ENCODE measurements at regions not wholly inside any gene's neighbourhood (a gene's known extent, or its start where the extent isn't known, plus 50 kb on each side); places are given as distances from the start of the nearest gene placed in this dataset.

- no peak for DNase-seq
Observed at GRCh38 chr18:29172756-29173067, 995.8 kb upstream of the CDH2 start.

GRCh38 chr18:29171892-29172755 lies 995.2 kb upstream of the CDH2 start:
- DNase-seq = no peak

- DNase-seq = no peak
Observed at GRCh38 chr18:29169599-29169998, 992.7 kb upstream of the CDH2 start.

- no peak for DNase-seq
Observed at GRCh38 chr18:29164993-29165599, 988.2 kb upstream of the CDH2 start.

- no peak for DNase-seq
Observed at GRCh38 chr18:29164020-29164706, 987.2 kb upstream of the CDH2 start.

GRCh38 chr18:29163596-29163995 lies 986.7 kb upstream of the CDH2 start:
- DNase-seq = no peak

GRCh38 chr18:29161429-29161828 lies 984.5 kb upstream of the CDH2 start:
- no peak for DNase-seq

GRCh38 chr18:29160170-29160569 lies 983.2 kb upstream of the CDH2 start:
- peak; percentile 62 for DNase-seq

GRCh38 chr18:29157905-29158304 lies 981.0 kb upstream of the CDH2 start:
- DNase-seq = no peak

GRCh38 chr18:29157057-29157780 lies 980.3 kb upstream of the CDH2 start:
- no peak for DNase-seq

- DNase-seq = no peak
Observed at GRCh38 chr18:29156531-29156930, 979.6 kb upstream of the CDH2 start.

- no peak for DNase-seq
Observed at GRCh38 chr18:29154758-29155725, 978.1 kb upstream of the CDH2 start.

GRCh38 chr18:29154196-29154757 lies 977.3 kb upstream of the CDH2 start:
- DNase-seq = no peak

GRCh38 chr18:29153091-29153490 lies 976.2 kb upstream of the CDH2 start:
- no peak for DNase-seq

- no peak for DNase-seq
Observed at GRCh38 chr18:29147944-29148343, 971.0 kb upstream of the CDH2 start.

- no peak for DNase-seq
Observed at GRCh38 chr18:29146068-29146467, 969.1 kb upstream of the CDH2 start.

- DNase-seq = no peak
Observed at GRCh38 chr18:29140590-29140989, 963.7 kb upstream of the CDH2 start.

GRCh38 chr18:29137773-29138495 lies 961.0 kb upstream of the CDH2 start:
- DNase-seq = no peak

GRCh38 chr18:29123706-29124530 lies 947.0 kb upstream of the CDH2 start:
- no peak for DNase-seq

GRCh38 chr18:29104671-29105070 lies 927.7 kb upstream of the CDH2 start:
- DNase-seq = no peak
